GM19025 (cell line): ENCODE measurements at regions not wholly inside any gene's neighbourhood (a gene's known extent, or its start where the extent isn't known, plus 50 kb on each side); places are given as distances from the start of the nearest gene placed in this dataset.

Experiments
- ATAC-seq: cut with Tn5 transposase; IDR thresholded peaks from one replicate; pipeline ENCODE4 v1.9.1; 2021; ENCODE audit warnings: mild to moderate bottlenecking, low read depth, moderate library complexity; ENCODE audit not compliant: unreplicated experiment

GRCh38 chr4:33226783-33227182 is 2506.6 kb downstream of the PCDH7 start:
- ATAC-seq = no peak

GRCh38 chr4:33255094-33255493 is 2534.9 kb downstream of the PCDH7 start:
- no peak for ATAC-seq

- no peak for ATAC-seq
These were observed 2535.3 kb downstream of the PCDH7 start for GRCh38 chr4:33255507-33255906.

GRCh38 chr4:33262824-33263223 is 2542.7 kb downstream of the PCDH7 start:
- ATAC-seq = no peak

GRCh38 chr4:33268776-33269175 is 2548.6 kb downstream of the PCDH7 start:
- no peak for ATAC-seq

- no peak for ATAC-seq
These were observed 2550.2 kb downstream of the PCDH7 start for GRCh38 chr4:33270403-33270802.

- no peak for ATAC-seq
These were observed 2552.6 kb downstream of the PCDH7 start for GRCh38 chr4:33272722-33273121.

GRCh38 chr4:33283818-33284217 is 2563.6 kb downstream of the PCDH7 start:
- no peak for ATAC-seq

GRCh38 chr4:33296876-33297455 is 2576.8 kb downstream of the PCDH7 start:
- ATAC-seq = no peak

GRCh38 chr4:33302321-33302720 is 2582.2 kb downstream of the PCDH7 start:
- ATAC-seq = no peak

GRCh38 chr4:33306131-33306530 is 2586.0 kb downstream of the PCDH7 start:
- no peak for ATAC-seq

GRCh38 chr4:33316033-33316432 is 2595.9 kb downstream of the PCDH7 start:
- ATAC-seq = no peak

- ATAC-seq = no peak
These were observed 2596.4 kb downstream of the PCDH7 start for GRCh38 chr4:33316578-33316977.

GRCh38 chr4:33323393-33323792 is 2603.2 kb downstream of the PCDH7 start:
- no peak for ATAC-seq

GRCh38 chr4:33334416-33334815 is 2614.2 kb downstream of the PCDH7 start:
- no peak for ATAC-seq

GRCh38 chr4:33339762-33340161 is 2619.6 kb downstream of the PCDH7 start:
- no peak for ATAC-seq

GRCh38 chr4:33340168-33340567 is 2620.0 kb downstream of the PCDH7 start:
- ATAC-seq = no peak

GRCh38 chr4:33349376-33349775 is 2629.2 kb downstream of the PCDH7 start:
- no peak for ATAC-seq

- ATAC-seq = no peak
These were observed 2637.0 kb downstream of the PCDH7 start for GRCh38 chr4:33357121-33357520.

GRCh38 chr4:33369446-33369845 is 2649.3 kb downstream of the PCDH7 start:
- ATAC-seq = no peak

- ATAC-seq = no peak
These were observed 2661.6 kb downstream of the PCDH7 start for GRCh38 chr4:33381816-33382215.

- no peak for ATAC-seq
These were observed 2666.6 kb downstream of the PCDH7 start for GRCh38 chr4:33386764-33387163.

GRCh38 chr4:33390976-33391375 is 2670.8 kb downstream of the PCDH7 start:
- ATAC-seq = no peak
